CD4-positive, alpha-beta T cell treated with Interleukin-4 for 1 hour (primary cell): ENCODE measurements at regions not wholly inside any gene's neighbourhood (a gene's known extent, or its start where the extent isn't known, plus 50 kb on each side); places are given as distances from the start of the nearest gene placed in this dataset.
A peak's percentile ranks its signal among the peaks of the same experiment; 100 is the strongest.

ENCODE experiments used
- DNase-seq, 2 donors: peaks; one replicate each; pipeline ENCODE4 v3.0.0-alpha.2; 2020 to 2022

DNA sequence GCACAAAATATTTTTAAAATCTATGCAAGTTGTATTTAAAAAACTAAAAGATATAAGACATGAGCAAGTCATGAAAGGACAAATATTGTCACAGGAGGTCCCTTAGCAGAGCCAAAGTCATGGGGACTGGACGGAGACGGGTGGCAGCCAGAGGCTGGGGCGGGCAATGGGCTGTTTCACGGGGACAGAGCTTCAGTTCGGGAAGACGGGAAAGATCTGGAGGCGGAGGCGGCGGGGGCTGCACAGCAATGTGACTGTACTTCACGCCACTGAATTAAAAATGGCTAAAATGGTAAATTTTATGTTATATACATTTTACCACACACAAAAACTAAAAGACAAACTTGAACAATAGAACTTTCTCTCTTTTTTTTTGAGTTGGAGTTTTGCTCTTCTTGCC is 60.0 kb upstream of the METRNL start:
- DNase-seq: no peak

DNA sequence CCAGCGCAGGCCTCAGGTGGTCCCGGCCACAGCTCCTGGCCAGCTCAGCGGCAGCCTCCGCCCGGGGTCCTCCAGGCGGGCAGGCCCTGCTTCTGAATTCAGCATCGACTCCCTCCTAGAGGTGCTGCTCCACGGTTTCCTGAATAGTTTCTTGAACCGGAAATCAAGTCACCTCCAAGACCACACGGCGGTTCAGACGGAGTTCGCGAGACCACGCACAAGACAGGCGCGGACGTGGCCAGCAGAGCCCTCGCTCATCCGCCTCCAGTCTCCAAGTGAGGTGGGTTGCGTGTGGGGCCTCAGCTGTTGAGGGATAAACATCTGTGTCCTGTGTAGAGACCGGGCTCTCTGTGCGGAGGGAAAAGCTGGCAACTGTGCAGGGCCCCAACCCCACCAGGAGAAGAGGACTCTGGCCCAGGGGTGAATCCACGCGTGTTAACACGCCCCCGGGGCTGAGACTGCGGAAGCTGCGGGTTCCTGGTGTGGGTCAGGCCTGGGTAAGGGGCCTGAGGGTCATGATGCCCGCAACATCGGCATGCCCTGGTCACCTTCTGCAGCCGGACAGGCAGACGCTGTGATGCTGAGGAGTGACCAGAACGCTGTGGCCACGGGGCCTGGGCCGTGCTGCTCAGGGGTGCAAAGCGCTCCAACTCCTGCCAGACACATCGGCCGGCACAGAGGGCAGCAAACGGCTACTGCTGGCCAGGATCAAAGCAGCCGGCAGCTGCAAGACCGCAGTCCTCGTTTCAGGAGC is 55.0 kb upstream of the METRNL start:
- peak in 1 of 2 donors; percentile 9 for DNase-seq

DNA sequence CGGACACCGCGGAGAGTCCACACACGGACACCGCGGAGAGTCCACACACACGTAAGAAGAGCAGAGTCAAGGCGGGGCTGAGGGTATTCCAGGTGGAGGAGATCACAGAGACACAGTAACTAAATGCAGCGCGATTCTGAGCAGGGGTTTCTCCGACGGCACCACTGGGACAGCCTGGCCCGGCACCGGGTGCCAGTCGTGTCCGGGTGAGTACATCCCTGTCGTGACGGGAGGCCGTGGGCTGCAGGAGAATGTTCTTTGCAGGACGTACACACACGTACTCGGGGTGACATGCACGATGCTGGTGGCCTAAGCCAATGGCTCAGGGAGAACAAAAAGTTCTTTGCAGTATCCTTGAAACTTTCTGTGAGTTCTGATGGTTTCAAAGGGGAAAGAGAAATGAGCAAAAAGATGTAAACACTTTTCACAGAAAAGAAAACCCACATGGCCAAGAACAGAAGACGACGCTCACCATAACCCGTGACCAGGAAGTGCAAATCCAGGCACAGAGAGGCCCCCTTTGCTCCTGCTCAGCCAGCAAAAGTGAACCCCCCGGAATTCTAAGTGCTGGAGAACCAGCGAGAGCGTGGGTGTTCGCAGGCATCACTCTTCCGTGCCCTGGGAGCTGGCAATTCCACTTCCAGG is 53.7 kb upstream of the METRNL start:
- DNase-seq: peak in 1 of 2 donors; percentile 4

DNA sequence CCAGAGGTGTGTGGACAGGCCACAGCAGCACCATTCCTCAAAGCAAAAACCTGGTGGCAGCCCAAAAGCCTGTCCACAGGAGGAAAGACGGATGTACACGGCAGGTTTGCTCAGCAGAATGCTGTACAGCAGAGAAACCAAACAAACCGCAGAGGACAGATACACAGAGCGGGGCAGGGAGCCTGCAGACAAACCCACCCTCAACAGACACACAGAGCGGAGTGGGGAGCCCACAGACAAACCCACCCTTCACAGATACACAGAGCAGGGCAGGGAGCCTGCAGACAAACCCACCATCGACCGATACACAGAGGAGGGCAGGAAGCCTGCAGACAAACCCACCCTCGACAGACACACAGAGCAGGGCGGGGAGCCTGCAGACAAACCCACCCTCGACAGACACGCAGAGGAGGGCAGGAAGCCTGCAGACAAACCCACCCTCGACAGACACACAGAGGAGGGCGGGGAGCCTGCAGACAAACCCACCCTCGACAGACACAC is 53.0 kb upstream of the METRNL start:
- DNase-seq: peak in 1 of 2 donors; percentile 3

DNA sequence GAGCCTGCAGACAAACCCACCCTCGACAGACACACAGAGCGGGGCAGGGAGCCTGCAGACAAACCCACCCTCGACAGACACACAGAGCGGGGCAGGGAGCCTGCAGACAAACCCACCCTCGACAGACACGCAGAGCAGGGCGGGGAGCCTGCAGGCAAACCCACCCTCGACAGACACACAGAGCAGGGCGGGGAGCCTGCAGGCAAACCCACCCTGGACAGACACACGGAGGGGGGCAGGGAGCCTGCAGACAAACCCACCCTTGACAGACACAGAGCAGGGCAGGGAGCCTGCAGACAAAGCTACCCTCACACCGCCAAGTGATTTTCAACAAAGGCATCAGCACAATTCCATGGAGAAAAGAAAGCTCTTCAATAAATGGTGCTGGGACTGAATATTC is 52.5 kb upstream of the METRNL start:
- peak in 1 of 2 donors; percentile 2 for DNase-seq

DNA sequence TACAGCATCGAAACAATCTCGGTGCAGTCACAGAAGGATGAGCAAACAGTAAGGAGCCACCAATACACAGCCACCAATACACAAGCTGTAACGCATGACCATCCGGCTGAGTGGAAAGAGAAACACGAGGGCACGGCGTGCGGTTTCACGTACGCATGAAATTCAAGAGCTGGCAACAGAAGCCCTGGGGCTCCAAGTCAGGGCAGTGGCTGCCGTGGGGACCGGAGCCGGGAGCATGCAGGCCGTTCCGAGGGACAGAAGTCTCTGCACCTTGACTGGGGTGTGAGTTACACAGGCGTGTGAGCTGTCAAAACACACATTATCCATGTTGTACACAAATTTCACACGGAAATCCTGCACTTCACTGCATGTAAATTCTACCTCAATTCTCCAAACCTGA is 50.6 kb upstream of the METRNL start:
- DNase-seq: peak in 1 of 2 donors; percentile 7

DNA sequence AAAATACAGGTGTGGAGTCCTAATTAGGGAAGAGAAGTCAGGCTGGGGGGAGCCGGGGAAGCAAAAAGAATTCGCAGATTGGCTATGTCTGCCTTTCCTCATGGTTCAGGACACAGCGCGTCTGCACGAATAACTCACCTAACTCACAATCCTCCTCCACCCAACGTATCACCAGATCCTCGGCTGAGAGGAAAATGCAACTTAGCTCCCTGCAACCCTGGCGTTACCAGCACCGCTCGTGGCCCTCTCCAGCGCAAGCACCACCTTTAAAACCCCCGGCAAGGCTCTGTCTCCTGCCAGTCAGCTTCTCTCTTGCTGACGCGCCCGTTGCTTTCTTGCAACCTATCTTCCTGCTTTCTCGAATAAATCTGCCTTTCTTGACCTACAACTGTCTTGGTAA is 49.8 kb upstream of the METRNL start:
- DNase-seq: peak in 1 of 2 donors; percentile 6
